ENCODE measurements at regions not wholly inside any gene's neighbourhood (a gene's known extent, or its start where the extent isn't known, plus 50 kb on each side); places are given as distances from the start of the nearest gene placed in this dataset.

DNA sequence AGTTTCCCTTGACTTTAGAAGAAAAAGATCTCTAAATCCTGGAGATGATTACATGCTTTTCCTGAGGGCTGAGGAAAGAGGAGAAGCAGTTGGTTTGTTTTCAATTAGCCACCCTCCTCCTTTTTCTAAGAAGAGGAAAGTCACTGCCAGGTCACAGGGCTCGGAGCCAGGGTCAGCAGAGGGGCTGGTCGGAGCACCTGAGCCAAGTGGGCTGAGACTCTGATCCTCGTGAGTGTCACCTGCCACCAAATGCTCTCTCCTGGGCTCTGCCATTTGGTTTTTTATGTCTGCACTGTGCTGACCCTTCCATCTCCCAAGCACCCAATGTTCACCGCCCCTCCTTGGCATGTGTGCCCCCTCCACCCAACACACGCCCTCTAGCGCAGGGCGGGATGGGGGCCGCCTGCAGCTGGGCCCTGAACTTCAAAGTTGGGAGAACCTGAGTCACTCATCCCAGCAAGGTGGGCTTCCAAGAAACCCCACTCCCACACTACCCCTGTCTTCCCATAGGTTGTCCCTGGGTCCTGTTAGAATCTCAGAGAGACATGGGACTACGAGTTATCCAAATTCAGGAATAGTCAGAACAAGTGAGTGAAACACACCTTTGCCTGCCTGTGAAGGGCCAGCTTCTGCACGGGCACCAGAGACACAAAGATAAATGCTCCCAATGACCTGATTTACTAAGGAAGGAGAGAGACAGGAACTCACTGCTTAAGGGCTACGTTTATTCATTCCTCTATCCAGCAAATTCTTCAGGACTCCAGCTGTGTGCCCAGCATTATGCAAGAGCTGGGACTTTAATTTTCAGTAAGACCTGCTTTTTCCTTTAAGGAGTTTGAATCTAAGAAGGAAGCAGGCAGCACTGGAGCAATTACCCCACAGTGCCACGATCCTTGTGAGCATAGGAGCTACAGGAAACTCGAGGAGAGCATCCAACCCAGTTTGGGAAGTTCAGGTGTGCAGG is 127.5 kb downstream of the RHOU start:
- no peak overlapping the region for H3K27ac ChIP-seq

DNA sequence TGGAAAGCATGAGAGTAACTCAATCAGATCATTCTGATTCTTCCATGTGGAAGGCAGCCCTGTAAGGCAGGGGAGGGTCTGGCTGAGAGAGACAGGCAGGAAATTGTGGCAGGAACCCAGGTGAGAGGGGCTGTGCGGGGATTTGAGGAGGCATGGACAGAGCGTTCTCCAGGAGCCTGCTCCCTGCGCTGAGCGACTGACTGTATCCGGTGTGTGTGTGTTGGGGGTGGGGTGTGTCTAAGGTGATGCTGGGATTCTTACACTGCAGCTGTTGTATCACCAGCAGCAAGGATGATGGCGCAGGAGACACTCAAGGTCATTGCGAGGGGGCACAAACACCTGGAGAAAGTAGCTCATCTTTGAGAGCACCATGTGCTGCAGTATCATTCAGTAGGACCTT is 128.5 kb downstream of the RHOU start:
- H3K4me3 ChIP-seq = no peak overlapping the region
- H3K27ac ChIP-seq = peak overlapping the region in 1 of 21 experiments; percentile 48

More for the DNA sequence above, 127.5 kb downstream of the RHOU start:
- no peak overlapping the region for H3K4me3 ChIP-seq

DNA sequence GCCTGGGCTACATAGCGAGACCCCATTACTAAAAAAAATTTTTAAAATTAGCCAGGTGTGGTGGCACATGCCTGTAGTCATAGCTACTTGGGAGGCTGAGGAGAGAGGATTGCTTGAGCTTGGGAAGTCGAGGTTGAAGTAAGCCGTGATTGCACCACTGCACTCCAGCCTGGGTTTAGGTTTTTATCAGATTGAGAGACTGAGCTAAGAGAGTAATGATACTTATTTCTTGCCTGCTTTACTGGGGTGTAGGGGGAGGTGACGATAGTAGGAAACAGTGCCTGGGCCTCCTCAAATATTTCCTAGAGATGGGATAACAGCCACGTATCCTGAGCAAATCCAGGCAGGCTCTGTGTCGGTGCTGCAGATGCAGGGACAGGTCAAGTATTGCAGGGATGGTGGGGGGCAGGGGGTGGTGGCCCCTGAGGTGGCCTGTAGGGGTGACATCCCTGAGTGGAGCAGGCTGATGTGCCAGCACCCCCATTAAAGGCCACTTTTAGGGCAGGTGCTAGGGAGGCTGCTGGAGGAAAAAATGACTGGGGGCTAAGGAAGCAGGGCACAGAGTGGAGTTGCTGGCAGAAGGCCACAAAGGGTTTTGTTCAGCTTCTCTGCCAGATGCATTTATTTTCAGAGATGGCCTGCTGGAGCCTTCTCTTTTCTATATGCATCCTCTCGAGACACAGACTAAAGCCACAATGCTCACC is 130.5 kb downstream of the RHOU start:
- Histone ChIP-seq H3K4me3 (no peak overlapping the region), H3K27ac (no peak overlapping the region)

DNA sequence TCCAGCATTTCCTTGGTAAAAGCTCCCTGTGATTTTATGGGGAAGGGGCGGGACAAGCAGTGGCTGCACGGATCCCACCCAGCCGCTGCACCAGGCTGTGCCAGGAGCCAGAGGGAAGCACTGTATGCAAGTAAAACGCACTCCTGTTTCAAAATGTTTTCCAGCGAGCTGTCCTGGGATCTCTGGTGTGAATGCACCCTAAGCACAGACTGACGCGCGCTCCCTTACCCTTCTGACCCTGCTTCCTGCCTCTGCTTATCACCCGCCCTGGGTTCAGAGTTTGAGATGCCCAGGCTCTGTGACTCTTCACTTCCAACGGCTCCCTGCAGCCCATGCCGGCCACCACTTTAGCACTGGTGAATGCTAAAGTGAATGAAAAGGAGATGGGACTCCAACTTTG is 131.2 kb downstream of the RHOU start:
- Histone ChIP-seq H3K4me3 (no peak overlapping the region), H3K27ac (peak overlapping the region in 1 of 21 experiments; percentile 42)

DNA sequence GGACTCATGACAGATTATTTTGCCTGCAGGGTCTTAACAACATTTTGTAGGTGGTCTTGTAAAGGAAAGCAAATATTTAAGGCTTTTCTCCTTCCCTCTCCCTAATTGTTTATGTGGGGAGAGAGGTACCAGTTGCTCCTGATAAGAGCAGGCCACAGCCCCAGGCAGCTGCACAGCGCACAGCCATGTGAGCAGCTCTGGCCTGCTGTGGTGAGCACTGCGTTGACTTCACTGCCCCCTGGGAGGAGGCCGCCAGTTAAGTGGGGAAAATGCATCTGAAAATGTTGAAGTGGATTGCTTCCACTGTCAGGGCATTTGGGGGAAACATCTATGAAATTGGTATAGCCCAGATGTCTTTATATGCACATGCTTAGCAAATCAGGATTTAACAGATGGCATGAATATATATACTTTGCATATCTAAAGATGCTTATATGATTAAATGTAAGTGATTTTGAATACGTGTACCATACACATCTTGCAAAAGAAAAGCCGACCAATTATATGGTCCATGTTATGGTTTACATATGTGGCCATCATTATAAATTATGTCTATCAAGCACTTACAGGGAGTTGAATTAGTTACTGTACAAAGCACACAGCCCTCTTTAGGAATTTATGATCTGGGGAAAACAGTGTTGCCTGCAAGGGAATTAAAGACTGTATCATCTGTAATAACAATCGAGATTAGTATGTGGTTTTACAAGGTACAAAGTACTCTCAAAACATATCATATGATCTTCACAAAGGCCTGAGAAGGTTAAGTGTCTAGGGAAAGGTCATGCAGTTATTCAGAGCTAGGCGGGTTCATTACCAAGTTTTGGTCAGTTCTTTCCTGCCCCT is 132.1 kb downstream of the RHOU start:
- Histone ChIP-seq H3K27ac (peak overlapping the region in 1 of 21 experiments; percentile 42), H3K4me3 (no peak overlapping the region)

DNA sequence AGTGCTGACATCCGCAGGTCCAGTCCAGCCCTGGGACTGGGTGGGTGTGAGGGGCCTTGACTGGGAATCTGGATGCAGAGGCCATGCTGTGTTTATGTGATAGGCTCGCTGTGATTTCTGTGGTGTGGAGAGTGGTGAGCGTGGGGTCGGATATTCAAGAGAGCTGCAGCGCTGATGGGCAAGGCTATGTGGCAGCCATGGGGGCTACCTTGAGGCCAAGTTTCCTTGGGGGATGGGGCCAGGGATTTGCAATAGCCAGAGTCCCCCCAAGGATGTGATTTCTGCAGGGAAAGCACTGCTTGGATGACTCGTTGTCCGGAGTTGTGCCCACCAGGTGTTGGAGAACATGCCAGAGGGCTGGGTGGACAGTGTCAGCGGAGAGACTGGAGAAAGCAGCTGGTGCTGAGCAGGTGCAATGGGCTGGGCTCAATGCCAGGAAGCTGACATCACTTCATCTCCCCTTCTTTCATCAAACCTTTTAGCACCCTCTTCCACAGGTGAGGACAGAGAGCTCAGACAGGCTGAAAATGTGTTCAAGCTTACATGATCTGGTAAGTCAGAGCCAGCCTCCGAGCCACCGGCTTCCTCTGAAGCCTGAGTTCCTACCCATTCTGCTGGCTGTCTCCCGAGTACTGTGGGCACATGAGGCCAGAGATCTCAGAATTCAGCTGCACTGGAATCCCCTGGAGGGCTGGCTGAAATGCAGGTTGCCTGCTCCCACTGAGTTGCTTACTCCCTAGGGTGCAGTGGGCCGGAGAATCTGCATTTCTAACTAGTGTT is 132.9 kb downstream of the RHOU start:
- Histone ChIP-seq H3K4me3 (no peak overlapping the region), H3K27ac (no peak overlapping the region)

DNA sequence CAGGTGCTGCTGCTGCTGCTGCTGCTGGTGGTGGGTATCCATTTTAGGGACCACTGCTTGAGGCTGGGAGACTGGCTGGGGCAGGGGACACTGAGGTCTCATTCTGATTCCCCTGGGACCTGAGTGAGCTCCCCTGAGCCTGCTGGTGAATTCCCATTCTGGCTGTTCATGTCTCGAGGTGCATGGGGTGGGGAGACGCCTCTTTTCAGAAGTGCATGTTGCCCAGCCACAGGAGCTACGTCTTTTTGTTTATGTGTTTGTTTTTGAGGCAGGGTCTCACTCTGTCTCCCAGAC is 133.4 kb downstream of the RHOU start:
- H3K4me3 ChIP-seq = no peak overlapping the region

DNA sequence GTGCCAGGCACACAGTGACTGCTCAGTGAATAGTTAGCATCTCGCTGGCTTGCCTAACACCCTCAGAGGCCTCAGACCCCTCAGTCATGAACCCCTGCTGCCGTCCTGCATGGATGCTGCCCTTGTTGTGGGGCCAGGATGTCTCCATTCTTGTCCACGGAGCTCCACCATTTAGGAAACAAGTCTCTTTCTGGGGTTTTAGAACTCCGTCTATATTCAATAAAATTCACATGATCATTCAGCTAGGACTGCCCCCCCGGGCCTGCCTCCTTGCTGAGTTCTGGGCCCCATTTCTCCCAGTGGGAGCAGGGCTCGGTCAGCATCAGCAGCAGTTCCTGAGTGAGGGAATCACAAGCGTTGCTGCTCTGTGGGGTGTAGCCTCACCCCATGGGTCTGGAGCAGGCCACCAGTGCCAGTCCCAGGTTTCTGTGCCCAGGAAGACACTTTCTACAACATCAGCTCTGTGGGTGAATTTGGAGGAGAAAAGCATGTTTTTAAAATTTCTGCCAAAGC is 134.1 kb downstream of the RHOU start:
- H3K4me3 ChIP-seq = no peak overlapping the region

More for the DNA sequence above, 133.4 kb downstream of the RHOU start:
- H3K27ac ChIP-seq = no peak overlapping the region

DNA sequence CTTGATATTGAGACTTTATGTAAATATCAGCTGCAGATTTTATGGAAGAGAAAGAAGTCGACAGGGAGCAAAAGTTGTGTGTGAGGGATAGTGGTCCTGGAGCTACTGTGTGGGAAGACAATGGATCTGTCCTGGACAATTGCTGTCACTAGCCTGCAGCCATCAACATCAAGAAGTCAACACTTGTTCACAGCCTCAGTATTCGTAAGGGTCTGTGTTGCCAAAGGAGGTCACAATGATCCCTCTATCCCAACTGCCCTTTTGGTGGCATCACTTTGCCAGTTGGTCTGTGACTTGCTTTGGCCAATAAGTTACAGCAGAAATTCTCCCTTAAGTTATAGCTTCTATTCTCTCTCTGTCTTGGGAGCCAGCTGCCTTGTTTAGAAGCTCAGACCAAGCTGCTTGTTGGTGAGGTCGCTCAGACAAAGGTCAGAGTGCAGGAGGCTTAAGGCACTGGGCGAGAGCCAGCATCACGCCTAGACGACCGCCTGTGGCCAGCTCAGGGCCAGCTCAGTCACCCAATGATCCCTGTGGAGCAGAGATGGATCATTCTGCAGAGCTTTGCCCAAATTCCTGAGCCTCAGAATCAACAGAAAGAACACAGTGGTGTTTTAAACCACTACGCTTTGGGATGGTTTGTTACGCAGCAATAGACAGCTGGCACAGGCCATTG is 134.9 kb downstream of the RHOU start:
- no peak overlapping the region for H3K4me3 ChIP-seq
- H3K27ac ChIP-seq = no peak overlapping the region

More for the DNA sequence above, 134.1 kb downstream of the RHOU start:
- no peak overlapping the region for H3K27ac ChIP-seq

DNA sequence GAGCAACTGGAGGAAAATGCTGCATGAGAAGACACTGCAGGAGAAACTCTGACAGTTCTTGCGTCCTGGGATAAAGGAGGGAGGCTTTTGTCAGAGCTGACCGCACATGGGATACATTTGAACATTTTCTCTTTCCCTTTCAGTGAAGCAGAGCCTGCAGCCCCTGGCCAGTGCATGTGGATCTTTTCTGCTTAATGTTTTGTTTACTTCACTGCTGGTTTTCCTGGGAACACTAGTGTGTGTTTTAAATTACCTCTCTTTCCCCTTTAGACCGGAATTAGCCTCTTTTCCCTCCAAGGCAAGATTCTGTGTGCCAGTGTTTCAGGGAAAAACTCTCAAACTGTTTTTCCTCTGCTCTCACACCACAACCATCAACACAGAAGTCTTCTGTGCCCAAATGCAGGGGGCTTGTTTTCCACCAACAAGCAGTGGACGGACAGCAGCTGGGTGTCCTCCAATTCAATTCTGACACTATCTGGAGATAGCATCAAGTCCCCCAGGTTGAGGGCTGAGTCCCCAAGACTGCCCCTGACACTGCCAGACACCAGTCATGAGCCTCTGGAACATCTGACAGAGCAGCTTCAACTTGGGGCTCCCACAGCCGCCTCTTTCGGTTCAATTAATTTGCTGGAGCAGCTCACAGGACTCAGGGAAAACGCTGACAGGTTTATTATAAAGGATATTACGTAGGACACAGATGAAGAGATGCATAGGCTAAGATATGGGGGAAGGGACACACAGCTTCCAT is 136.2 kb downstream of the RHOU start:
- peak overlapping the region in 3 of 21 experiments; percentile 5 to 68 (median 11) for H3K27ac ChIP-seq
- H3K4me3 ChIP-seq = no peak overlapping the region

DNA sequence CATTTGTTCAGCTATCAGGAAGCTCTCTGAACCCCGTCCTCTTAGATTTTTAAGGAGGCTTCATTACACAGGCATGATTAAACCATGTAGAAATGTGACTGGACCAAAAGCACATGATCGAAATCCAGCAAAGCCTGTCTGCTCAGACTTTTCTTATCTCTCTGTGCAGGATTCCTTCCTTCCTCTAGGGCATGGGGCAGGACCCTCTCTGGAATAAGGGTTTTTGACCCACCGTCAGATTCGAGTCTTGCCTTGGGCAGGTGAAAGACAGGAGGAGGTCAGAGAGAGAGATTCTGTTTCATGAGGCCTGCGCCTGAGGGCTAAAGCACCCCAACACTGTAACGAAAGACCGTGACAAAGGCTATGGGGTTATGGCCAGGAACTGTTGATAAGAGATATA is 136.8 kb downstream of the RHOU start:
- H3K27ac ChIP-seq = peak overlapping the region in 3 of 21 experiments; percentile 5 to 68 (median 11)

DNA sequence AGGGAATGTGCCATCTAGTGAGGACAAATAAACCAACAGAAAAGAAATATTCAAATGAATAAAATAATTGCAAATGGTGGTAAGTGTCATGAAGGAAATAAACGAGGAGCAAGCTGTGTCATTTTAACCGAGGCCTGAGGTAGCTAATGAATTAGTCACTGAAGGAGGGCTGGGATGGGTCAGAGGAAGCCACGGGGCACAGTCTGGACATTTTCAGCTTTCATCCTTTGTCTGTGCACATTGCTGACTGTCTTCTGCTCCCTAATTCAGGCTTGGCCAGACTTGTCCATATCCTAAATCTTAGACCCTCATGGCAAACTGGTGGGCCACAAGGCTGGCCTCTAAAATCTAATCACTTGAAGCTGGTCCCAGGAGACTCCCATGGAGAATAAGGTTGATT is 138.4 kb downstream of the RHOU start:
- Histone ChIP-seq H3K27ac (no peak overlapping the region), H3K4me3 (no peak overlapping the region)

More for the DNA sequence above, 136.8 kb downstream of the RHOU start:
- no peak overlapping the region for H3K4me3 ChIP-seq

DNA sequence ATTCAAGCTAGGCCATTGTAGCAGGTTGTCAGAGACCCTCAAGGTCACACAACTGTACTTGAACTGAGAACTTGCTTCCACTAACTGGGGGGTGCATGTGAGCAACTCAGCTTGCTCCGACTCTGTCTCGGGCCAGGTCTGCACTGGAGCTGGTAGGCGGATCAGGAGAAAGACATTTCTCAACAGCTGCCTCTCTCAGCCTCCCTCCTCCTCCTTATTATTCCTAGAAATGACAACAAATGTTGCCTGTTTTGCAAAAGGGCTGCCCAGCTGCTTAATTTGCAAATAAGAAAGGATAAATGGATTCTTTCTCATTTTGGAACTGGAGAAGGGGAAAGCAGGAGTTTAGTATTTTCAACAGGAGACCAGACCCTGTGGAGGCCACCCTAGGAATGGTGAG is 140.5 kb downstream of the RHOU start:
- Histone ChIP-seq H3K27ac (no peak overlapping the region), H3K4me3 (no peak overlapping the region)

DNA sequence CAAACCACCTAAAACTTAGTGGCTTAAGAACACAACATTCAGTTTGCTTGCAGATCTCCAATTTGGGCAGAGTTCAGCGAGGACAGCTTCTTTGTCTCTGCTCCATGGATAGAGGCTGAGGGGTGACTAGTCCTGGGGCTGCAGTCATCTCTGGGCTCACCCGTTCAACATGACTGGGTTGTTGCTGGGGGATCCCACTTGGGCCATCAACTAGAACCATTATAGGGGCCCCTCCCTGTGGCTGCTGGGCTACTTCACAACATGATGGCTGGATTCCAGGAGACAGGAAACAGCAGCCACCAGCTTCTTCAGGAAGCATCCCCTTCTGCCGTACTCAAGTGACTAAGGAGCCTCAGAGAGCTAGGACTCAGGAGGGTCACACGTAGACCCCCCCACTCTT is 140.9 kb downstream of the RHOU start:
- H3K27ac ChIP-seq = peak overlapping the region in 3 of 21 experiments; percentile 15 to 29 (median 22)
- no peak overlapping the region for H3K4me3 ChIP-seq

DNA sequence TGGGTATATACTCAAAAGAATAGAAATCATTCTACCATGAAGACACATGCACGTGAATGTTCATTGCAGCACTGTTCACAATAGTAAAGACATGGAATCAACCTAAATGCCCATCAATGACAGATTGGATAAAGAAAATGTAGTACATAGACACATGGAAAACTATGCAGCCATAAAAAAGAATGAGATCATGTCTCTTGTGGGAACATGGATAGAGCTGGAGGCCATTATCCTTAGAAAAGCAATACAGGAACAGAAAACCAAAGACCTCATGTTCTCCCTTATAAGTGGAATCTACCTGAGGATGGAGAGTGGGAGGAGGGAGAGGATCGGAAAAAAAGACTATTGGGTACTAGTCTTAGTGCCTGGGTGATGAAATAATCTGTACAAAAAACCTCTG is 143.9 kb downstream of the RHOU start:
- no peak overlapping the region for H3K27ac ChIP-seq
- H3K4me3 ChIP-seq = no peak overlapping the region

DNA sequence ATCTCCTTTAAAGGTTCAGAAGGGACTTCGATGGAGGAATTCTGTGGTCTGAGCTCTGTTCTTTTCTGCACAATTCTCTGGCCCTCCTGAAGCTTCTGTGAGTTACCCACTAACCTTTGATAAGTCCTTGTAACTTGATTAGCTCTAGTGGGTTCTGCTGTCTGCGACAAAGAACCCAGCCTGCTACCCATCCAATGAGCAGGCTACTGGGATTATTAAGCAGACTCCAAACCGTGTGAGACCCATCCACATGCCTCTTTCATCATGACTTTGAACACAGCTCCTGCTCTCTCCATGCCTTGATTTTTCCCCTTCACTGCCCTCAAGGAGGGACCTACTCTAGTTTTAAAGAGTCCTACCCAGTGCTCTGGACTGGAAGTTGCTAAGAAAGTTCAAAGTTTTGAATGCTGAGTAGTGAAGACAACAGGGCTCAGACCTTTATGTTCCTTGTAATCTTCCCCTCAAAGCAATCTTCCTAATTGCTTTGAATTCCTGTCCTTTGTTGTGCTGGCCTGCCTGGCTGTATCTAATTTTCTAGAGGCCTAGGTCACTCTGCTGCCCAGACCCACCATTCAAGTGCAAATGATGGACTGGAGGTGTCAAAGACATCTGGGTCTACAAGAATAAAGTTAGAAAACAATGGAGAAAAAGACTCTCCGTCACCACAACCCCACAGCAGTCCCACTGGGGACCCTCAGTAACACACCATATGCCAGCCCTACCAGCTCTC is 146.9 kb downstream of the RHOU start:
- no peak overlapping the region for H3K27ac ChIP-seq
- H3K4me3 ChIP-seq = no peak overlapping the region

DNA sequence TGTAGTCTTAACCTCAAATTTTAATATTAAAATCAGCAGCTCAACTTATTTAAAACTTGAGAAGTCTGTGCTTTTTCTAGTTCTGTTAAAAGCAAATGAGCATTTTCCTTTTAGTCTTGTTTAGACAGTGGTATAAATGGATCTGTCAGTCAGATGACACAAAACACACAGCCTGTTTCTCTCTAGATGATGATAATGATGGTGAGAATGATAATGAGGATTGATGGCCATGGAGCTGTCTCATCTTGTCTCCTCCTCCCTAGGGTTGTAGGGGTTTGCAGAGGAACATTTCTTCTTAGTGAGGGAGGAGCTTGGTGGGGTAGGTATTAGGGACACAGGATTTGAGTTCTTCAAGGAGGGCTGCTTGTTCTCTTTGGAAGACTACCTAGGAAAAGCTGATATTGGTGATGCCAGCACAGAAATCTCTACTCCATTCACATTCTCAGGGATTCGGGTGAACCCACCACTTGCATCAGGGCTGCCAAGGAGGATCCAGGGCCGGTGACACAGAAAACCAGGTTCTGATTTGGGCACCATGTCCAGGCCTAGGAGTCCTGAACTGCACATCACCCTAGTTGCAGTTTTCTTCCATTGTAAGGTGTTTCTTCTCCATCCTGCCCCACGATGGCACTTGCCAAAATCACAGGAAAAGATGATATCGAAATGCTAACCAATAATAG is 147.6 kb downstream of the RHOU start:
- no peak overlapping the region for H3K4me3 ChIP-seq
- no peak overlapping the region for H3K27ac ChIP-seq
